Thyroid gland (tissue), 4 donors: ENCODE measurements at regions not wholly inside any gene's neighbourhood (a gene's known extent, or its start where the extent isn't known, plus 50 kb on each side); places are given as distances from the start of the nearest gene placed in this dataset.

Source experiments
- DNase-seq, 2 donors: peaks; one replicate each; pipeline ENCODE4 v3.0.0-alpha.2; 2019
- H3K27ac ChIP-seq, 3 donors: fragments of 200-600 bp; sonication (generic); 1 replicate in 2 of 3; 2 replicates in 1 of 3; pipeline ENCODE4 v1.5.1; 2016 to 2019; ENCODE audit warnings: mild to moderate bottlenecking in 1 of 3, moderate library complexity in 1 of 3
- H3K27me3 ChIP-seq: fragments of 200-600 bp; sonication (generic); one replicate; pipeline ENCODE4 v1.5.1; 2019
- H3K36me3 ChIP-seq, 2 donors: fragments of 200-600 bp; sonication (generic); one replicate each; pipeline ENCODE4 v1.5.1; 2016 to 2019
- H3K4me1 ChIP-seq, 2 donors: fragments of 200-600 bp; sonication (generic); one replicate each; pipeline ENCODE4 v1.5.1; 2017 to 2019
- H3K4me3 ChIP-seq, 3 donors: fragments of 200-600 bp; sonication (generic); replicated peaks in 1 of 3; 1 replicate in 2 of 3; 2 replicates in 1 of 3; pipeline ENCODE4 v1.5.1; 2016; ENCODE audit warnings: mild to moderate bottlenecking in 1 of 3
- H3K9me3 ChIP-seq: fragments of 200-600 bp; sonication (generic); one replicate; pipeline ENCODE4 v1.5.1; 2017
- POLR2A ChIP-seq, 2 donors: fragments of 450-650 bp; IDR thresholded peaks; one replicate each; pipeline ENCODE4 v1.6.1; 2017; ENCODE audit warnings: antibody characterized with exemption in 2 of 2, mild to moderate bottlenecking in 2 of 2, moderate library complexity in 1 of 2
- WGBS, 2 donors: methylation state at CpG; one replicate each; pipeline ENCODE4 v1.1.5; 2017; 5-methylcytosine and 5-hydroxymethylcytosine counted together
- intact Hi-C: fragments of 100-400 bp; cut with DNase I; formaldehyde crosslinking; loops from one replicate; pipeline ENCODE4 v1.15.1; 2023
- TF ChIP-seq, protein P1 (sequence below), 6 experiments: fragments of 200-600 bp in 3 of 6; fragments of 450-650 bp in 3 of 6; sonication (generic) in 3 of 6; IDR thresholded peaks; one replicate each; pipeline ENCODE4 v1.5.1; 2016 to 2019; ENCODE audit warnings: antibody characterized with exemption in 6 of 6, mild to moderate bottlenecking in 2 of 6, inconsistent platforms in 1 of 6, moderate library complexity in 1 of 6

DNA sequence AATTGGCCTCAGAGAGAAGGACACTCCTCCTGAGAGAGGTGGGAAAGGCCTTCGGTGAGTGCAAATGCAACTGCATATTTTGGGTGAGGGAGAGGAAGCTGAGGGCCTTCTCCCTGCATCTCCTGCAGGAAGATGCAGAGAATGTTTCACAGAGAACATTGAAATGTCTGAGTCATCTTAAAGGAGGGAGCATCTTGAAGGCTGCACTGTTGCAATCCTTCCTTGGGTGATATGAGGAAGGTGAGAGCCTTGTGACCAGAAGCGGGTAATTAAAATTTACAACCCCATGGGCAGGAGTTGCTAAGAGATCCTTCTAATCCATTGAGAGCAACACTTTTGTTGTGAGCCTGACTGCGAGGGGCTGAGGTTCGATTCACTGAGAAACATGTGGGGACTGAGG, 375.7 kb upstream of the MARCKS start:
- Histone ChIP-seq H3K4me1 (no peaks in the 10 kb centered on the region), H3K27ac (no peak overlapping the region), H3K36me3 (no peaks in the 10 kb centered on the region), H3K4me3 (no peak overlapping the region), H3K9me3 (no peaks in the 10 kb centered on the region), H3K27me3 (no peaks in the 10 kb centered on the region)
- TF ChIP-seq, protein P1, sequence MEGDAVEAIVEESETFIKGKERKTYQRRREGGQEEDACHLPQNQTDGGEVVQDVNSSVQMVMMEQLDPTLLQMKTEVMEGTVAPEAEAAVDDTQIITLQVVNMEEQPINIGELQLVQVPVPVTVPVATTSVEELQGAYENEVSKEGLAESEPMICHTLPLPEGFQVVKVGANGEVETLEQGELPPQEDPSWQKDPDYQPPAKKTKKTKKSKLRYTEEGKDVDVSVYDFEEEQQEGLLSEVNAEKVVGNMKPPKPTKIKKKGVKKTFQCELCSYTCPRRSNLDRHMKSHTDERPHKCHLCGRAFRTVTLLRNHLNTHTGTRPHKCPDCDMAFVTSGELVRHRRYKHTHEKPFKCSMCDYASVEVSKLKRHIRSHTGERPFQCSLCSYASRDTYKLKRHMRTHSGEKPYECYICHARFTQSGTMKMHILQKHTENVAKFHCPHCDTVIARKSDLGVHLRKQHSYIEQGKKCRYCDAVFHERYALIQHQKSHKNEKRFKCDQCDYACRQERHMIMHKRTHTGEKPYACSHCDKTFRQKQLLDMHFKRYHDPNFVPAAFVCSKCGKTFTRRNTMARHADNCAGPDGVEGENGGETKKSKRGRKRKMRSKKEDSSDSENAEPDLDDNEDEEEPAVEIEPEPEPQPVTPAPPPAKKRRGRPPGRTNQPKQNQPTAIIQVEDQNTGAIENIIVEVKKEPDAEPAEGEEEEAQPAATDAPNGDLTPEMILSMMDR (IDR thresholded peaks at IDR 0.05): no peak
- TF ChIP-seq POLR2A (IDR thresholded peaks at IDR 0.05): no peak
- DNase-seq: no peak
- intact Hi-C loops: no loop called here
- 88 to 92% methylated on average over 4 of the region's 4 CpGs for WGBS, 2 donors

DNA sequence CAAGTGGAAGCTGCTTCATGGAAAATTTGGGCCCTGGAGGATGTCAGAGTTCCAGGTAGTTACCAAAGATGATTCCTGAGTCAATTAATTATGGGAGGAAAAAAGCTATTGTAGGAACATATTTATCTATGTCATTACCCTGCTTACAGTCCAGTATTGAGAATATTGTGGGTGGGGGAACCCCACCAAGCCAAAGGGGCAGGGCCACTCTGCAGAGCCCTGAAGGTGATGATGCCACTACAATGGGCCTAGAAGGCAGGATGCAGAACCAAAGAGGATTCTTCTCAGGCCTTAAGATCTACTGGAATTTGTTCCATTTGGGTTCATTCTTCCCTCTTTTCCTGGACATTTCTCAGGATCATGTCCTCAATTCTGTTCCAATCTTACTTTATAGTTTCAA, 375.2 kb upstream of the MARCKS start:
- DNase-seq: no peak
- Histone ChIP-seq H3K36me3 (no peaks in the 10 kb centered on the region), H3K4me3 (no peak overlapping the region), H3K9me3 (no peaks in the 10 kb centered on the region), H3K27me3 (no peaks in the 10 kb centered on the region), H3K27ac (no peak overlapping the region), H3K4me1 (no peaks in the 10 kb centered on the region)
- intact Hi-C loops: no loop called here
- TF ChIP-seq POLR2A (IDR thresholded peaks at IDR 0.05): no peak
- TF ChIP-seq, protein P1 (IDR thresholded peaks at IDR 0.05): no peak

DNA sequence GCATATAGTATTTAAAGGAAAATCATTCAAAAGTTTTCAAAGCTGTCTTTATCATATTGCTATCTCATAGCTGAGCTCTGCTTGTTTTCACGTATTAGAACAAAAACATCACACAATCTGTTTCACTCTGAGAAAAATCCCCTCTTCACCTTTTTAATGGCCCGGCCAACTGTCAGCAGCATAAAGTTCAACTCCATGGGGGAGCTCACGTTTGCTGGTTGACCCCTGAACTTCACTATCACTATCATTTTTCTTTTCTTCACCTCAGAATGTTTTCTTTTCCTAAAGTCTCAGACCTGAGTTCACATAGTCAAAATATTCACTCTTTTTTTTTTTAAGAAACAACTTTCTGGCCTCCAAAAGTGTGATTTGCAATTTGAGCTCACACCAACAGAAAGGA, 374.4 kb upstream of the MARCKS start:
- Histone ChIP-seq H3K4me3 (no peak overlapping the region), H3K36me3 (no peaks in the 10 kb centered on the region), H3K27me3 (no peaks in the 10 kb centered on the region), H3K4me1 (no peaks in the 10 kb centered on the region), H3K9me3 (no peaks in the 10 kb centered on the region), H3K27ac (no peak overlapping the region)
- intact Hi-C loops: no loop called here
- 81 to 87% methylated on average over 3 of the region's 3 CpGs for WGBS, 2 donors
- DNase-seq: no peak
- TF ChIP-seq, protein P1 (IDR thresholded peaks at IDR 0.05): no peak
- TF ChIP-seq POLR2A (IDR thresholded peaks at IDR 0.05): no peak

DNA sequence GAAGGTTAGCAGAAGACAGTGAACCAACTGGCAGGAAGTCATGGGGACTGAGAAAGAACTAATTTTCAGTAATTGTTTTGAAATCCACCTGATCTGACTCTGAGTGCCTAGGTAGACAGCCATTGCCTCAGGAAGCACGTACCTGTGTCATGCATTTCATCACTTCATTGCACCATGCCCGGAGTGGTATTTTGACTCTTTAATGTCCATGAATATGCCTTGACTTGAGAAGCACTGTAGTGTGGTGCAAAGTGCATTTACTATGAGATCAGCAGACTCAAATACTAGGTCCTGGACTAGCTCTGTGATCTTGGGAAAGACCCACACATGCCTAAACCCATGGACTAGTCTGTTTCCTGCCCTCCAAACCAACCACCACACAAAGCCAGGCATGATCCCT, 370.9 kb upstream of the MARCKS start:
- DNase-seq: no peak
- H3K9me3 ChIP-seq: no peaks in the 10 kb centered on the region
- 56 to 80% methylated on average over 2 of the region's 2 CpGs for WGBS, 2 donors
- intact Hi-C loops: no loop called here
- no peaks in the 10 kb centered on the region for H3K27me3 ChIP-seq
- no peaks in the 10 kb centered on the region for H3K4me1 ChIP-seq
- no peaks in the 10 kb centered on the region for H3K36me3 ChIP-seq
- TF ChIP-seq, protein P1 (IDR thresholded peaks at IDR 0.05): no peak
- TF ChIP-seq POLR2A (IDR thresholded peaks at IDR 0.05): no peak
- H3K4me3 ChIP-seq: no peak overlapping the region
- no peak overlapping the region for H3K27ac ChIP-seq

DNA sequence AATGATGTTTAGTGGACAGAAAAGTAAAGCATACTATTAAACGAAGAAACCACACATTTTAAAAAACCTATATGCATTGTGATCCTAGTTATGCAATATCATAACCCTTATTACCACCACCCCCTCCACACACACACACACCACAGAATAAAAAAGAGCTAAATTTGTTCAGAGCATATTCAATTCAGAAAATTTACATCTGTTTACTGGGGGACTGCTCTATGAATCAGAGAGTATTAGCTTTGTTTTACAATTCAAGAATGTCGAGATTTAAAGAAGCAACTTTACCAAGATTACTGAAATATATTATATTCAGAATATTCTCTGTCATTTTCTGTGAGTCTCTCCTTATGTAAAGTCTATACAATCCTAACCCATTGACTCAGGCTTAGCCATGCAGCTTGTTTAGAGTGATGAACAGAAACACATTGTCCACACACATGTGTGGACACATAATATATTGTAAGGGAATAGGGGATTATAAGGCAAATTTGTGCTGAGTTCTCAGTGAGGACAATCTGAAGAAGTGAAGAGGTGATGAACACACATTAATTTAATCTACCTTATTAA, 369.6 kb upstream of the MARCKS start:
- no peak overlapping the region for H3K27ac ChIP-seq
- no peaks in the 10 kb centered on the region for H3K36me3 ChIP-seq
- TF ChIP-seq POLR2A (IDR thresholded peaks at IDR 0.05): no peak
- TF ChIP-seq, protein P1 (IDR thresholded peaks at IDR 0.05): no peak
- no peaks in the 10 kb centered on the region for H3K27me3 ChIP-seq
- H3K9me3 ChIP-seq: no peaks in the 10 kb centered on the region
- H3K4me1 ChIP-seq: no peaks in the 10 kb centered on the region
- WGBS, 2 donors: 95 to 96% methylated on average over 2 of the region's 2 CpGs
- no peak overlapping the region for H3K4me3 ChIP-seq
- intact Hi-C loops: no loop called here
- no peak for DNase-seq
